Astrocyte (in vitro differentiated cells and primary cell): ENCODE measurements at regions not wholly inside any gene's neighbourhood (a gene's known extent, or its start where the extent isn't known, plus 50 kb on each side); places are given as distances from the start of the nearest gene placed in this dataset.

ENCODE experiments used
- DNase-seq: peaks from one replicate; pipeline ENCODE4 v3.0.0-alpha.2; 2010; ENCODE audit warnings: low read depth
- FAIRE-seq: peaks from 2 replicates; lab custom pipeline; 2011; peaks lifted over from hg19 to GRCh38; lab: Jason Lieb, UNC
- H2AFZ ChIP-seq: 2 replicates; pipeline ENCODE4 v1.6.0; 2012; ENCODE audit warnings: low read depth, low read length, inconsistent platforms
- H3K27ac ChIP-seq: 2 replicates; pipeline ENCODE4 v1.5.1; 2011; ENCODE audit warnings: low read depth, low read length, inconsistent platforms
- H3K27me3 ChIP-seq: 2 replicates; pipeline ENCODE4 v1.6.0; 2011; ENCODE audit warnings: low read length, inconsistent platforms; ENCODE audit not compliant: insufficient read depth
- H3K36me3 ChIP-seq: 2 replicates; pipeline ENCODE4 v1.5.1; 2011; ENCODE audit warnings: low read length, inconsistent platforms; ENCODE audit not compliant: insufficient read depth
- H3K4me1 ChIP-seq: 2 replicates; pipeline ENCODE4 v1.5.1; 2011; ENCODE audit warnings: low read length, inconsistent platforms; ENCODE audit not compliant: insufficient read depth
- H3K4me2 ChIP-seq: 2 replicates; pipeline ENCODE4 v1.6.0; 2012; ENCODE audit warnings: low read length, inconsistent platforms
- H3K4me3 ChIP-seq: 2 replicates; pipeline ENCODE4 v1.5.1; 2011; ENCODE audit warnings: low read depth, mild to moderate bottlenecking, low read length, inconsistent platforms; ENCODE audit not compliant: insufficient read depth
- H3K79me2 ChIP-seq: 2 replicates; pipeline ENCODE4 v1.6.0; 2012; ENCODE audit warnings: mild to moderate bottlenecking, low read length, inconsistent platforms; ENCODE audit not compliant: insufficient read depth
- H3K9ac ChIP-seq: 2 replicates; pipeline ENCODE4 v1.6.0; 2012; ENCODE audit warnings: mild to moderate bottlenecking, low read length, inconsistent platforms
- H3K9me3 ChIP-seq: 2 replicates; pipeline ENCODE4 v1.5.1; 2012; ENCODE audit warnings: low read depth, mild to moderate bottlenecking, low read length, inconsistent platforms; ENCODE audit not compliant: insufficient read depth
- H4K20me1 ChIP-seq: 2 replicates; pipeline ENCODE4 v1.6.0; 2012; ENCODE audit warnings: low read length, inconsistent platforms; ENCODE audit not compliant: insufficient read depth
- H3K27ac Mint-ChIP-seq: one replicate; pipeline ENCODE4 v1.8.0; 2021; ENCODE audit warnings: mild to moderate bottlenecking, mixed read lengths; ENCODE audit not compliant: unreplicated experiment
- H3K27me3 Mint-ChIP-seq: one replicate; pipeline ENCODE4 v1.8.0; 2021; ENCODE audit warnings: low read depth, mixed read lengths; ENCODE audit not compliant: unreplicated experiment
- H3K36me3 Mint-ChIP-seq: one replicate; pipeline ENCODE4 v1.8.0; 2021; ENCODE audit warnings: low read depth, mixed read lengths; ENCODE audit not compliant: unreplicated experiment
- H3K4me1 Mint-ChIP-seq: one replicate; pipeline ENCODE4 v1.8.0; 2021; ENCODE audit warnings: low read depth, mixed read lengths; ENCODE audit not compliant: unreplicated experiment
- H3K4me3 Mint-ChIP-seq: one replicate; pipeline ENCODE4 v1.8.0; 2021; ENCODE audit warnings: mild to moderate bottlenecking, moderate library complexity, mixed read lengths; ENCODE audit not compliant: unreplicated experiment
- H3K9me3 Mint-ChIP-seq: one replicate; pipeline ENCODE4 v1.8.0; 2021; ENCODE audit warnings: mild to moderate bottlenecking, mixed read lengths; ENCODE audit not compliant: unreplicated experiment
- CTCF ChIP-seq: IDR thresholded peaks from 2 replicates; pipeline ENCODE4 v1.5.1; 2011; ENCODE audit warnings: low read depth, mild to moderate bottlenecking, inconsistent platforms, low read length, moderate library complexity; ENCODE audit not compliant: insufficient read depth
- EZH2 ChIP-seq: IDR thresholded peaks from 2 replicates; pipeline ENCODE4 v1.6.1; 2012; ENCODE audit warnings: mild to moderate bottlenecking, low read length, inconsistent platforms; ENCODE audit not compliant: insufficient read depth

- Histone ChIP-seq H4K20me1 (no peaks in the 10 kb centered on the region), H2AFZ (no peak overlapping the region), H3K4me2 (no peak overlapping the region), H3K4me3 (no peak overlapping the region), H3K27ac (no peak overlapping the region), H3K27me3 (no peaks in the 10 kb centered on the region), H3K36me3 (no peaks in the 10 kb centered on the region), H3K4me1 (no peaks in the 10 kb centered on the region), H3K79me2 (no peaks in the 10 kb centered on the region), H3K9ac (no peak overlapping the region), H3K9me3 (peaks cover 7% of the 10 kb centered on the region)
- H3K4me3 Mint-ChIP-seq, result no peak overlapping the region
- H3K27me3 Mint-ChIP-seq, result peaks cover 9% of the 10 kb centered on the region
- no peaks in the 10 kb centered on the region for H3K36me3 Mint-ChIP-seq
- H3K4me1 Mint-ChIP-seq, result no peaks in the 10 kb centered on the region
- no peak overlapping the region for H3K27ac Mint-ChIP-seq
- DNase-seq, result no peak
- TF ChIP-seq CTCF (no peak), EZH2 (no peak)
- peaks cover 1% of the 10 kb centered on the region for H3K9me3 Mint-ChIP-seq
- no peak for FAIRE-seq
Observed at GRCh38 chr5:7015586-7016256, 302.5 kb downstream of the TENT4A start.

GRCh38 chr5:7016999-7017747, 303.9 kb downstream of the TENT4A start:
- no peak for FAIRE-seq

More at GRCh38 chr5:7016999-7017747, 303.9 kb downstream of the TENT4A start:
- Histone ChIP-seq H3K4me1 (no peaks in the 10 kb centered on the region), H3K36me3 (no peaks in the 10 kb centered on the region), H3K4me2 (no peak overlapping the region), H3K9ac (no peak overlapping the region), H3K4me3 (no peak overlapping the region), H3K27ac (no peak overlapping the region), H4K20me1 (no peaks in the 10 kb centered on the region), H3K79me2 (no peaks in the 10 kb centered on the region), H2AFZ (no peak overlapping the region), H3K9me3 (peaks cover 10% of the 10 kb centered on the region), H3K27me3 (no peaks in the 10 kb centered on the region)
- TF ChIP-seq EZH2, result no peak
- no peak for TF ChIP-seq CTCF
- H3K27ac Mint-ChIP-seq, result no peak overlapping the region
- no peak for DNase-seq
- H3K9me3 Mint-ChIP-seq, result peaks cover 4% of the 10 kb centered on the region
- H3K27me3 Mint-ChIP-seq, result no peaks in the 10 kb centered on the region
- no peaks in the 10 kb centered on the region for H3K36me3 Mint-ChIP-seq
- H3K4me1 Mint-ChIP-seq, result no peaks in the 10 kb centered on the region
- no peak overlapping the region for H3K4me3 Mint-ChIP-seq
